Hematopoietic multipotent progenitor cell treated with erythropoietin and hydrocortisone succinate and interleukin-3 and kit ligand, for 8 days (in vitro differentiated cells): ENCODE measurements at regions not wholly inside any gene's neighbourhood (a gene's known extent, or its start where the extent isn't known, plus 50 kb on each side); places are given as distances from the start of the nearest gene placed in this dataset.

Experiments
- DNase-seq: peaks from one replicate; pipeline ENCODE4 v3.0.0-alpha.2; 2015

DNA sequence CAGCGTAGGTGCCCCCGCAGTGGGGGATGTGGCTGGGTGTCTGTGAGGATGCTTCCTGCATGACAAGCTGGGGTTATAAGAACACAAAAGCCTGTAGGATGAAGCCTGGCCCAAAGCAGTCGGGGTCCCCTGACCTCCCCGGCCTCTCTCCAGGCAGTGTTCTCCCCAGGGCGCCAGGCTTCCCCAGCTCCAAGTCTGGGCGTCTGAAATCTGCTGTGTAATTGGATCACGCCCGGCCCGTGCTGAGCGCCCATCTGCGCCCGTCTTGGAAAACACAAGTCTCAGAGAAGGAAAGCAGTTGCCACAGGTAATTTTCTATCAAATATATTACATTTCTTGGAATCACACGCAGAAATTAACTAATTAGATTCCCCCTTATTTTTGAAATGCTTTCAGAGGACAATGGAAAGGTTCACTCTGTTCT, 233.3 kb downstream of the CTTN start:
- DNase-seq: no peak

DNA sequence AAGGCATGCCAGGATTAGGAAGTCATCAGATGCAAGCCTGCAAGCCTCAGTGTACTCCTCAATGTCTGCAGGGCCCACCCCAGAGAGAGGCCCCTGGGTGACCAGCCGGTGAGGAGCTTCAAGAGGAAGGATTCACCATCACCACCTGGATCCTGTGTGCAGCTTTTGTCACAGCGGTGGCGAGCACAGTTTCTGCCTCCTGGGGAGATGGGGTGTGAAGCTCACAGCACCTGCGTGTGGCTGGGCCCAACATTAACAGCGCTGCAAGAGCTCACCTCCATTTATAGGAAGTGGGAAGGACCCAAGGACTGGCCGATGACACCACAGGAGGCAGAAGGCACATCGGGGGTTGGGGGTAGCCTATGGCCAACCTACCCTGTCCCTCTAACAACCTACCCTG, 235.3 kb downstream of the CTTN start:
- no peak for DNase-seq

DNA sequence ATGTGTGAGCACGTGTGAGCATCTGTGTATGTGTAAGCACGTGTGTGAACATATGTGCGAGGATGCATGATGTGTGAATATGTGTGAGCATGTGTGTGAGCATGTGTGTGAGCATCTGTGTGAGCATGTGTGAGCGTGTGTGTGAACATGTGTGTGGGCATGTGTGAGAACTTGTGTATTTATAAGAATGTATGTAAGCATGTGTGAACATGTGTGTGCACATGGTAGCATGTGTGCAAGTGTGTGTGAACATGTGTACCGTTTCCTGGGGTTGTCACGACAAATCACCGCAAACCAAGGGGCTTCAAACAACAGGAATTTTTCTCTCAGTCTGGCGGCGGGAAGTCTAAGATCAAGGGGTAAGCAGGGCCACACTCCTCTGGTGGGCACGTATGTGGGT, 238.3 kb downstream of the CTTN start:
- no peak for DNase-seq

- no peak for DNase-seq
These were observed 239.0 kb downstream of the CTTN start for GRCh38 chr11:70637186-70637800.

DNA sequence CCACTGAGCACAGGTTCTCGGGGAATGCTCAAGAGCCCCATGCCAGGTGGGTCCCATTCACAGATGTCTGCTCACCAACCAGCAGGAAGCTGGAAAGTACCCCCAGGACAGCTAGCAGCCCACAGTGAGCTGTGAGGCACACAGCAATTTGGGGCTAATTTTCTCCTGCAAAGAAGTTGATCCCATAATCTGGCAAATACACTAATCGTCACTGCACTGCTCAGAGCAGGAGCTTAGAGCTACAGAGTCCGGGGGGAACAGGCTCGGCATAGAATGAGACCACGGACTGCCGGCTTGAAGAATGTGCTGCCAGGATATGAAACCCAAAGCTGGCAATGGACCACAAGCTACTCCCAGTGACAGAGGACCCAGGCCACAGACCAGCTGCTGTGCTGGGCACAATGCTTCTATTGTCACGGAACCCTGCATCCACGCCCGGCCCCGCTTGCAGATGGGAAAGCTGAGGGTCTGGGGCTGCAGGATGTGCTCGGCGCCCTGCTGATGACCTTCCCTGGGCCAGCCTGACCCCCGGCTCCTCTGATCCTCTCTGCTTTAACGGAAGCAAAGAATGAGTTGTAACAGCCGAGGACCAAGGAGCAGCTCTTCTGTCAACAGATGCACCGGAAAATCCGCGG, 239.7 kb downstream of the CTTN start:
- DNase-seq: no peak

DNA sequence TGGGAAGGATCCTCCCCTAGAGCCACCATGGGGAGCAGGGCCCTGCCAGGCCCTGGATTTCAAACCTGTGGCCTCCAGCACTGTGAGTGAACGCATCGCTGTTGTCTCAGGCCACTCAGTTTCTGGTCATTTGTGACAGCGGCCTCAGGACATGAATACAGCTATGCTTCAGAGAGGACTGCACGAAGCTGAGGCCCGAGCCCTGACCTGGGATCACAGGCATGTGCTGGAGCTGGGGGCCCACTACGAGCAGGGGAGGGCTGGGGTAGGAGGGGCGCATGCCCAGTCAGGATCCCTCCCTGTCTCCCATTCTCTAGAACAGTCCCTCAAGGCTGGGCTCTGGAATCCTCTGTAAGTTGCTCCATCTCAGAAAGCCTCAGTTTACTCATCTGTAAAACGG, 242.1 kb downstream of the CTTN start:
- DNase-seq: no peak

- no peak for DNase-seq
These were observed 243.0 kb downstream of the CTTN start for GRCh38 chr11:70641369-70641768.

DNA sequence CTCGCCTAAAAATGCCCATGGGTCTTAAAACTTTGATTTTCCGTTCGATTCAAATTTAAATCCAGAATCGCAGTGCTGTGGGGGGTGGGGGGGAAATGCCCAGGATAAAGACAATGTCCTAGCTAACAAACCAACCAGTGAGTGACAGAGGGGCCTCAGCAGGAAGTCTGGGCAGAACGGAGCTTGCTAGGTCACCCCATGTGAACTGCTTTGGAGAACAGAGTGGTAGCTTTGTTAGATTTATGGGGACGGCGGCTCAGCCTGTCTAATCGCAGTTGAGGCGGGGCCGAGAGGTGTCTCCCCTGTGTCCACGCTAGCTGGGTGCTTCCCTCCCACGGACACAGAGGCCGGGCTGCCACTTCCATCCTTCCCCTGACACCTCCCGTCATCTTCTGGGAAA, 243.9 kb downstream of the CTTN start:
- no peak for DNase-seq

- no peak for DNase-seq
These were observed 245.3 kb downstream of the CTTN start for GRCh38 chr11:70643642-70644041.

- no peak for DNase-seq
These were observed 246.2 kb downstream of the CTTN start for GRCh38 chr11:70644343-70645060.

DNA sequence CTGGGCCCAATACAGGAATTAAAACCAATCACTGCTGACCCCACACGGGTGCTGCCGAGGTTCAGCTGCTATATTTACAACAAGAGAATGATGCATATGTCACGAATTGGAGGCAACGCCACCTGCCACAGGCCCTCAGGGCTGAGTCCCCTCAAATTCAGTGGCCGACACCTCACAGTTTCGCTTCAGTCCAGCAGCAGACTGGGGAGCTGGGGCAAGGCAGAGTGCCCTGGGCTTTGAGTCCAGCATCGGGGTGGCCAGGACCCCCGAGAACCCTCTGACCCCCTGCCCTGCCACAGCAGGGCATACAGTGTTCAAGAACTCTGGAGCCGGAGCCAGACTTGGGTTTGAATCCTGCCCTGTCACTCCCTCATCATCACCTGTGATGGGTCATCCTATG, 247.2 kb downstream of the CTTN start:
- DNase-seq: no peak

GRCh38 chr11:70646272-70647049, 248.1 kb downstream of the CTTN start:
- DNase-seq: no peak

GRCh38 chr11:70647188-70648166, 249.1 kb downstream of the CTTN start:
- no peak for DNase-seq

- peak; percentile 65 for DNase-seq
These were observed 252.0 kb downstream of the CTTN start for GRCh38 chr11:70650075-70650909.

GRCh38 chr11:70651031-70651430, 252.7 kb downstream of the CTTN start:
- DNase-seq: no peak

DNA sequence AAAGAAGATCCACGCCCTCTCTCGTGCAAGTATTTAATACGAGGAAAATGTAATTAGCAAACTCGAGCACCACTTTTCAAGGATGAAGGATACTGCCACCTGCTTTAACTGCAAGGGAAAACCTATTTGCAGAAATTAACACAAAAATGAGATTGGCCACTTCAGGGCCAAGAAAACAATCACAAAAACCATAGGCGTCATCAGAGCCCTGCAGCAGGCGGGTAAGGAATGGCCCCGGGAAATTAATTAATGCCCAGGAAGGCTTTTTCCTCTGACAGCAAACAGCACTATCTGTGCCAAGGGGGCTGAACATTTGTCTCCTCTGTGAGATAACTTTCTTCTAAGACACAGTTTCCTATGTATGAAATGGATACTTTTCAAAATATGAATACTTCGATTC, 255.7 kb downstream of the CTTN start:
- no peak for DNase-seq

DNA sequence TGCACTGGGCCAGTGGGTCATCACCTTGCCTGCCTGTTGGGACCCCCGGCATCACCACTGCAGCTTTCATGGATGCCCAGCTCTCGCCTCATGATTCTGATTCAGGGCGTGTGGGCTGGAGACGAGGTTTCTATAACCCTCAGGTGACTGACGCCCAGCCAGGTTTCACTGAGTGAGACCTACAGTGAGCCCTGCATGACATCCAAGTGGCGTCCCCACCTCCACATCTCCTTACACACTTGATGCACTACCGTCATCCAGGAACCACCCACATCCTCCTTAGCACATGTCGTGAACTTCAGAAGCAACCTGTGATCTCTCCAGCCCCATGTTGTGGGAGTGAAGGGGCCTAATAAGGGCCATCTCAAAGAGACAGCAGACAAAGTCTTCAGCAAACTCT, 257.5 kb downstream of the CTTN start:
- DNase-seq: no peak

DNA sequence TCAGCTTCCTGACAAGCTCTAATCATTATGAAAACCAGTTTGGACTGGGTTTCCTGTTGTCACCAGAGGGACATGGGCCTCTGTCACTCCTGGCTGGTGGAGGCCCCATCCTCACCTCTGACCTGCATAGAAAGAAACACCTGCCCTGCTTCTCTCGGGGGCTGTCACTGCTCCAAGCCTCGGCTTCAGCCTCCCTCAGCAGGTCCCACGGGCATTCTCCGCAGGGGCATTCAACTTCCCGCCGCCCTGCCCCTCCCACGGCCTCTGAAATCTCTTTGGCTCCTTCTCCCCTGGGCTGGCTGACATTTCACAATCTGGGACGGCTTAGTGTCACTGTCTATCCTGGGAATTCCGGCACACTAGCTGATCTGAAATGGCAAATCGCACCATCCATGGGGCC, 257.9 kb downstream of the CTTN start:
- DNase-seq: no peak

GRCh38 chr11:70660059-70660888, 261.9 kb downstream of the CTTN start:
- no peak for DNase-seq

- DNase-seq: no peak
These were observed 262.5 kb downstream of the CTTN start for GRCh38 chr11:70660889-70661197.
